Activated naive CD4-positive, alpha-beta T cell treated with anti-CD3 and anti-CD28 coated beads, Interleukin-2, amount 50 U/mL, for 24 hours (primary cell): ENCODE measurements at regions not wholly inside any gene's neighbourhood (a gene's known extent, or its start where the extent isn't known, plus 50 kb on each side); places are given as distances from the start of the nearest gene placed in this dataset.

Source experiments
- H3K27ac Mint-ChIP-seq: one replicate; pipeline ENCODE4 v1.8.0; 2021; ENCODE audit warnings: mild to moderate bottlenecking, mixed read lengths
- H3K27me3 Mint-ChIP-seq: one replicate; pipeline ENCODE4 v1.8.0; 2021; ENCODE audit warnings: mixed read lengths
- H3K36me3 Mint-ChIP-seq: one replicate; pipeline ENCODE4 v1.8.0; 2021; ENCODE audit warnings: mixed read lengths
- H3K4me1 Mint-ChIP-seq: one replicate; pipeline ENCODE4 v1.8.0; 2021; ENCODE audit warnings: mixed read lengths
- H3K4me3 Mint-ChIP-seq: one replicate; pipeline ENCODE4 v1.8.0; 2021; ENCODE audit warnings: mild to moderate bottlenecking, mixed read lengths
- H3K9me3 Mint-ChIP-seq: one replicate; pipeline ENCODE4 v1.8.0; 2021; ENCODE audit warnings: mixed read lengths

DNA sequence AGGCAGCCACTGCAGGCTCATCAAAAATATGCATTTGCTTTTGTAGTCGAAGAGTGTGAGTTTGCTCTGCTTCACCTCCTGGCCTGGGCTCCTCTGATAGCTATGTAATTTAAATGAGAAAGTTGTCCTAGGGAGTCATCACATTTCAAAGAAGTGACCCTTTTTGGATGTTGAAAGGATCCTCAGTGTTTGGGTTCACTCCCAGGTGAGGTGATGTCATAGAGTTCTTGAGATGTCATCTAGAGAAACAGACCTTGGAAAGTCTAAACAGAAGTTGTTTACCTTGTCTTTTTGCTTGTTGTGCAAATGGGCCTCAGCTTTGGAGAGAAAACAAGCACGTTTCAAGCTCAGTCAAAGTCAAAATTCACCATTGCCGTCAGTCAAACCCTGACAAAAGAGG, 92.0 kb upstream of the BARHL2 start:
- Mint-ChIP-seq H3K9me3 (no peaks in the 10 kb centered on the region), H3K27me3 (peaks cover 26% of the 10 kb centered on the region), H3K27ac (no peak overlapping the region), H3K4me1 (no peaks in the 10 kb centered on the region), H3K36me3 (no peaks in the 10 kb centered on the region), H3K4me3 (no peak overlapping the region)

- H3K27me3 Mint-ChIP-seq = peaks cover 25% of the 10 kb centered on the region
- no peaks in the 10 kb centered on the region for H3K36me3 Mint-ChIP-seq
- H3K9me3 Mint-ChIP-seq = no peaks in the 10 kb centered on the region
- no peak overlapping the region for H3K4me3 Mint-ChIP-seq
- H3K27ac Mint-ChIP-seq = no peak overlapping the region
- H3K4me1 Mint-ChIP-seq = no peaks in the 10 kb centered on the region
Observed at GRCh38 chr1:90807329-90807728, 90.2 kb upstream of the BARHL2 start.

DNA sequence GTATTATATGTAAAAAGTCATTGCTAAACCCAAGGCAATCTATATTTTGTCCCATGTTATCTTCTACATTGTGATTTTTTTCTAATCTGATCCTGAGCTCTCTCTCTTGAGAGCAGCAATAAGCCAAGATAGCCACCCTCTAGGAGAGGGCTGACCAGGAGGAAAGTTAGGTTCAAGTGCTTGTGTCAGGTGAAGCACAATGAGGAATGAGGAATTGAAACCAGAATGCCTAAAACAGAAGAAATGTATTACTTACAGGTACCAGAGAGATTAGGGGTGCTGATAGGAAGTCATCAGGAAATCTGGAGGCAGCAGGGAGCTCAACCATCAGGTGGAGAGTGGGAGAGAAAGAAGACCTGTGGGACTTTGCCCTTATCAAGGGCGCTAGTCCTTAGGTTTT, 85.5 kb upstream of the BARHL2 start:
- Mint-ChIP-seq H3K27ac (no peak overlapping the region), H3K27me3 (peaks cover 31% of the 10 kb centered on the region), H3K9me3 (no peaks in the 10 kb centered on the region), H3K36me3 (no peaks in the 10 kb centered on the region), H3K4me3 (no peak overlapping the region), H3K4me1 (no peaks in the 10 kb centered on the region)

GRCh38 chr1:90800012-90800717, 83.1 kb upstream of the BARHL2 start:
- no peaks in the 10 kb centered on the region for H3K4me1 Mint-ChIP-seq
- peaks cover 31% of the 10 kb centered on the region for H3K27me3 Mint-ChIP-seq
- no peak overlapping the region for H3K4me3 Mint-ChIP-seq
- H3K36me3 Mint-ChIP-seq = no peaks in the 10 kb centered on the region
- H3K27ac Mint-ChIP-seq = no peak overlapping the region
- H3K9me3 Mint-ChIP-seq = no peaks in the 10 kb centered on the region

DNA sequence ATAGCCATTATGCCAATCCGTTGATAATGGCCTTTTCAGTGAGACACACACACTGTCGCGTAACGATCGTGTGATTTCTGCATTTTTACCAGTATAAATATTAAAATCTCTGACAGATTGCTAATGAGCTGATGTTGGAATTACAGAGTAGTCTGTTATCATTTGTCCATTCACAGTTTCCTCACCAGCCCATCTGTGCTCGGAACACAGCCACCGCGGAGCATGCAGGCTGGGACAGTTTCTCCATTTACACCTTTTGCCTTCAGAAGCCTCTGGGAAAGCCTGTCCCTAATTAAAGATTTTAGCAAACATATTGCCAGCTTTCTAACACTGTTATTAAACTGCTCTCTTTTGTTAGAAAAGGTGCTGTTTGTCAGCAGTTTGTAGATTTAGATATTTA, 82.2 kb upstream of the BARHL2 start:
- Mint-ChIP-seq H3K36me3 (no peaks in the 10 kb centered on the region), H3K27me3 (peaks cover 32% of the 10 kb centered on the region), H3K4me3 (no peak overlapping the region)

DNA sequence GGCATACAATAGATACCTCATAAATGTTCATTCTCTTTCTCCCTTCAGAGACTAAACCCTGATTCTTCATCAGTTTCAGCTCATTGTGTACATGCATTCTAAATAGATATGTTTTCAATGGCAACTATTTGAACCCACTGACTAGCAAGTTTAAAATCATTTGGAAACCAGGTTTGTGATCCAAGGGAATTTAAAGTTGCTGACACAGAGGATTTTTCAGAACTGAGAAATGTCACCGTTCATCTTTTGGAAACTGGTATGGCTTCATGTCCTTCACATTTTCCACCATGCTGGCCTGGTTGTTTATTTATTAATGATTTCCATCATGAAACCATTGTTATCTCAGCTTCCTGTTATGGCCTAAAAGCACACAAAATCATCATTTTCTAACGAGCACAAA, 81.8 kb upstream of the BARHL2 start:
- no peaks in the 10 kb centered on the region for H3K36me3 Mint-ChIP-seq
- H3K4me1 Mint-ChIP-seq = no peaks in the 10 kb centered on the region
- no peak overlapping the region for H3K4me3 Mint-ChIP-seq
- H3K27ac Mint-ChIP-seq = no peak overlapping the region
- no peaks in the 10 kb centered on the region for H3K9me3 Mint-ChIP-seq
- peaks cover 33% of the 10 kb centered on the region for H3K27me3 Mint-ChIP-seq

More for the DNA sequence above, 82.2 kb upstream of the BARHL2 start:
- Mint-ChIP-seq H3K4me1 (no peaks in the 10 kb centered on the region), H3K9me3 (no peaks in the 10 kb centered on the region), H3K27ac (no peak overlapping the region)

DNA sequence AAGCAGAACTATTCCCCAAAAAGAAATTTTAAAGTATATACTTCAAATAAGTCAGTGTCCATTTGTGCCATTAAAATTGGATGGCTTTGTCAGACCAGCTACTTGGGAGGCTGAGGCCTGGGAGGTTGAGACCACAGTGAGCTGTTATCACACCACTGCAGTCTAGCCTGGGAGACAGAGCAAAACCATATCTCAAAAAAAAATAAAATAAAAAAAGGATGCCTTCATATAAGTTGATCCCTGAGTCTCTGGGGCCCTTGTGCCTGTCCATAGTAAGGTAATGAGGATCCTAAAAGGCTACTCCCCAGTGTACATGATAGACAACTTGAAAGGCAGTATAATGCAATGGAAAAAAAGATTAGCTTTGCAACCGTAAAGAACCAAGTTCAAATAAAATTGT, 81.2 kb upstream of the BARHL2 start:
- H3K9me3 Mint-ChIP-seq = no peaks in the 10 kb centered on the region
- H3K4me1 Mint-ChIP-seq = no peaks in the 10 kb centered on the region
- no peak overlapping the region for H3K4me3 Mint-ChIP-seq
- H3K27ac Mint-ChIP-seq = no peak overlapping the region
- peaks cover 36% of the 10 kb centered on the region for H3K27me3 Mint-ChIP-seq
- no peaks in the 10 kb centered on the region for H3K36me3 Mint-ChIP-seq

GRCh38 chr1:90795431-90795830, 78.3 kb upstream of the BARHL2 start:
- Mint-ChIP-seq H3K9me3 (no peaks in the 10 kb centered on the region), H3K4me1 (no peaks in the 10 kb centered on the region), H3K27ac (no peak overlapping the region), H3K4me3 (no peak overlapping the region), H3K36me3 (no peaks in the 10 kb centered on the region), H3K27me3 (peaks cover 30% of the 10 kb centered on the region)

DNA sequence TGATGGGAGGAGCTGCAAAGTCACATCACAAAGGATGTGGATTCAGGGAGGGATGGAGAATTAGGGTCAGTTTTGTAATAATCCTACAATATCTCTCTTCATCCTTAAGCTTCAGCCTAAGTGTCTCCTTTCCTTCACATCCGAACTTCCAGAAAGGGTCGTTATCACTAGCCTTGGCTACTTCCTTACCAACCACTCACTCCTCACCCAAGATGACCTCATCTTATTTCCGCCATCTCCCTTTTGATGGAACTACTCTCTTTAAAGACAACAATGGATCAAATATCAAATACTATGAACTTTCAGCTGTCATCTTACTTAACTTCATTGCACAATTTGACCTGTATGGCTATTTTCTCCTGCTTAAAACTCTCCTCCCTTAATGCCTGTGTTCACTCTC, 69.6 kb upstream of the BARHL2 start:
- Mint-ChIP-seq H3K27me3 (peaks cover 14% of the 10 kb centered on the region), H3K4me1 (no peaks in the 10 kb centered on the region), H3K9me3 (no peaks in the 10 kb centered on the region), H3K4me3 (no peak overlapping the region), H3K27ac (no peak overlapping the region), H3K36me3 (peaks cover 2% of the 10 kb centered on the region)

- Mint-ChIP-seq H3K27ac (no peak overlapping the region), H3K4me3 (no peak overlapping the region), H3K27me3 (peaks cover 13% of the 10 kb centered on the region), H3K9me3 (no peaks in the 10 kb centered on the region), H3K36me3 (no peaks in the 10 kb centered on the region), H3K4me1 (no peaks in the 10 kb centered on the region)
Observed at GRCh38 chr1:90784186-90784847, 67.2 kb upstream of the BARHL2 start.

- Mint-ChIP-seq H3K4me1 (no peaks in the 10 kb centered on the region), H3K4me3 (no peak overlapping the region), H3K36me3 (no peaks in the 10 kb centered on the region), H3K27ac (no peak overlapping the region), H3K9me3 (no peaks in the 10 kb centered on the region), H3K27me3 (peaks cover 14% of the 10 kb centered on the region)
Observed at GRCh38 chr1:90783181-90783580, 66.1 kb upstream of the BARHL2 start.

GRCh38 chr1:90782046-90782445, 64.9 kb upstream of the BARHL2 start:
- H3K27ac Mint-ChIP-seq = no peak overlapping the region
- no peaks in the 10 kb centered on the region for H3K4me1 Mint-ChIP-seq
- no peaks in the 10 kb centered on the region for H3K9me3 Mint-ChIP-seq
- H3K36me3 Mint-ChIP-seq = no peaks in the 10 kb centered on the region
- no peak overlapping the region for H3K4me3 Mint-ChIP-seq
- H3K27me3 Mint-ChIP-seq = peaks cover 14% of the 10 kb centered on the region

DNA sequence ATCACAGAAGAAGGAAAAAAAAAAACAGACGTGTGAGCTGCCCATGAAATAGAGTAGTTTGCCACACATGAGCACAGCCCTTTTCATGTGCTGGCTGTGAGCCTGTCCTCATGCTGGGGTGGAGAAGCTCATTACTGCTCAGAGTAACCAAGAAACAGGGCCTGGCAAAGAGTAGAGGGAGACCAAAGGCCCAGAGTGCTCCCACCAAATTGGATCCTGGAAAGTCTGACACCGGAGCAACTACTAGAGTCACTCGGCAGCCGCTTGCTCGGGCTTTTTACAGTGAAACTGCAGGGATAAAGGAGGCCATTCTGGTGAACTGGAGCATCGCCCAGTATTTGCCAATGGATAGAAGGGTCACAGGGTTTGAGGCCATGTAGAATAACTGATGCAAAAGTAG, 64.4 kb upstream of the BARHL2 start:
- no peaks in the 10 kb centered on the region for H3K4me1 Mint-ChIP-seq
- no peaks in the 10 kb centered on the region for H3K9me3 Mint-ChIP-seq
- no peak overlapping the region for H3K27ac Mint-ChIP-seq
- peaks cover 14% of the 10 kb centered on the region for H3K27me3 Mint-ChIP-seq
- H3K36me3 Mint-ChIP-seq = no peaks in the 10 kb centered on the region
- no peak overlapping the region for H3K4me3 Mint-ChIP-seq

DNA sequence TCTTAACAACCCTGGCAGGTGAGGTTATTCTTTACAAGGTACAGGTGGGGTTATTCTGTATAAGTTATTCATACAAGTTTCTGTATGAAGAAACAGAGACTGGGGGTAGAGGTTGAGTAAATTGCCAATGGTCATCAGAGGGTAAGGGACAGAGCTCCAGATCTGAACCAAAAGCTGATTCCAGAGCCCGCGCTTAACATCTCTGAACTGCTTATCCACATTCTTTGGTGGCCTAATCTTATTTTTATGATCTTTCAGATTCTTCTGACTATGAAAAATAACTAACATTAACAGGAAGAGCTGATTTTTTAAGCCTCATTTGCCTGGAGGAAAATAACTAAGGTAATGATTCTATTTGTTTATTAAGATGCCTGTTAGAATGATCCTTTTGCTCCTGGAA, 63.9 kb upstream of the BARHL2 start:
- Mint-ChIP-seq H3K4me1 (no peaks in the 10 kb centered on the region), H3K27me3 (peaks cover 14% of the 10 kb centered on the region), H3K9me3 (no peaks in the 10 kb centered on the region), H3K27ac (no peak overlapping the region), H3K4me3 (no peak overlapping the region), H3K36me3 (no peaks in the 10 kb centered on the region)

DNA sequence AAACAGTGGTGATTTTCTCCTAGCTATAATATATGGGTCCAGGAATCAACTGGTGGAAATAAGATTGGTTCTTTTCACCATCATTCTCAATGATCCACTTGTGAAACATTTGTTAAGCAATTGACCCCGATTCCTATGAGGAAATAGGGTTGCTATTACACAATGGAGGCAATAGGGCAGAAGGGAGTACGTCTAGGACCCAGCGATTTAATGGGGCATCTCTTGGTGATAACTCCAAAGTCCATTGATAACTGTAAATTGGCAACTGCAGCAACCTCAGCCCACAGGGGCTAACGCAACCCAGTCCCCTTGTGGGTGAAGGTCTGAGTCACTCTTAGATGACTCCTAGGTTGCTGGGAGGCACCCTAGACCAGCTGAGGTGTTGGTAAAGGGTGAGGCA, 62.5 kb upstream of the BARHL2 start:
- Mint-ChIP-seq H3K27ac (no peak overlapping the region), H3K36me3 (no peaks in the 10 kb centered on the region), H3K4me1 (no peaks in the 10 kb centered on the region), H3K9me3 (no peaks in the 10 kb centered on the region), H3K27me3 (peaks cover 16% of the 10 kb centered on the region), H3K4me3 (no peak overlapping the region)

DNA sequence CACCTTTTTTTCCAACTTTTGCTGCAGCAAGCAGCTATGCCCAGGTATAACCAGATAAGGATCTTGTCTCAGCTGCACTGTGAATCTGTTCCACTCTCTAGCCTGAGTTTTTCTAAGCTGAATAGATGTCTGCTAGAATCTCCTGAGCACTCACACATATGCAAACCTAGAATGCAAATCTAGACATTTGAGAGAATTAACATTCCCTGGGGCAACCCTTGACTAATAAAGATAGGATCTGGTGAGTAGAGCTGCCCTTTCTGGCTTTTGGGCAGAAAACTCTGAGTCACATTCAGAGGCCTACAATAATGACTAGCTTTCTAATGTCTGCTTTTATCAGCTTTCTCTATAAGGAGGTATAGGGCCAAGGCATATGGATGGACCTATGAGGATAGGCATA, 61.4 kb upstream of the BARHL2 start:
- peaks cover 12% of the 10 kb centered on the region for H3K27me3 Mint-ChIP-seq
- H3K4me1 Mint-ChIP-seq = no peaks in the 10 kb centered on the region
- H3K9me3 Mint-ChIP-seq = no peaks in the 10 kb centered on the region
- H3K27ac Mint-ChIP-seq = no peak overlapping the region
- H3K4me3 Mint-ChIP-seq = no peak overlapping the region
- no peaks in the 10 kb centered on the region for H3K36me3 Mint-ChIP-seq

DNA sequence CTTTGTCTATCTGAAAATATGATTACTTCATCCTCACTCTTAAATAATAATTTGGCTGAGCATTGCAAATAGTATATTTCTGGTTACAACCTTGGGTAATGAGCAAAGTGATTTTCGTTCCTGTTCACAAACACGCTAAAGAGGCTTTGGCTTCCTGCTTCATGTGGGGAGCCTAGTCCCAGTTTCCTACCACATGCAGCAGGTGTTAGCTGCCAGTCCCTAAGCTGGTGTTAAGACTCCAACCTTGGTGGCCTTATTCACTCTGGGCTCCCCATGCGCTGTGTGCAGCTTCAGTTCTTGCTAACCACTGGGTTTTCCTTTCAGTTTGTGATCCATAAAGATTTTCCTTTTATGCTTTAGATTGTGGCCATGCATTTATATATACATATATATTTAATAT, 56.7 kb upstream of the BARHL2 start:
- H3K27ac Mint-ChIP-seq = no peak overlapping the region
- H3K4me3 Mint-ChIP-seq = no peak overlapping the region
- no peaks in the 10 kb centered on the region for H3K9me3 Mint-ChIP-seq
- H3K4me1 Mint-ChIP-seq = no peaks in the 10 kb centered on the region
- H3K36me3 Mint-ChIP-seq = no peaks in the 10 kb centered on the region
- peaks cover 13% of the 10 kb centered on the region for H3K27me3 Mint-ChIP-seq
